HCT116 (cell line): ENCODE measurements at regions not wholly inside any gene's neighbourhood (a gene's known extent, or its start where the extent isn't known, plus 50 kb on each side); places are given as distances from the start of the nearest gene placed in this dataset.

ENCODE experiments used
- ATAC-seq: fragments of 200-7000 bp; cut with Tn5 transposase; 2 replicates; pipeline ENCODE4 v1.9.1; 2020; ENCODE audit warnings: mild to moderate bottlenecking, moderate library complexity
- BruUV-seq: library from RNA; stranded (reverse); fragments of 400-500 nt; replicated peaks from 2 replicates; lab custom pipeline; 2021; lab: Mats Ljungman, UMichigan
- CTCF ChIA-PET: fragments of 300-600 bp; sonication (Branson Sonifier 250); formaldehyde crosslinking; loops from one replicate; lab custom pipeline; 2021; ENCODE audit warnings: antibody characterized with exemption; lab: Charles Lee
- POLR2A ChIA-PET: fragments of 300-600, 350-600 bp; sonication (Branson Sonifier 250); formaldehyde crosslinking; loops from one replicate; lab custom pipeline; 2021; ENCODE audit warnings: antibody characterized with exemption; lab: Charles Lee
- RAD21 ChIA-PET, 2 experiments: fragments of 300-600 bp; sonication (Branson Sonifier 250); formaldehyde crosslinking; loops; one replicate each; lab custom pipeline; 2023; ENCODE audit warnings: low total read pairs in 2 of 2; ENCODE audit not compliant: uncharacterized antibody in 2 of 2, unreplicated experiment in 2 of 2, low non-redundant PET in 1 of 2; lab: Charles Lee
- DNase-seq: peaks from one replicate; pipeline ENCODE4 v3.0.0-alpha.2; 2010; ENCODE audit warnings: low read depth, low spot score
- H2AFZ ChIP-seq: fragments of 200-600 bp; shearing (Covaris generic), sonication (generic); 2 replicates; pipeline ENCODE4 v1.6.1; 2017; ENCODE audit warnings: low read depth, mixed run types, mixed read lengths, antibody characterized with exemption, low read length; ENCODE audit not compliant: poor library complexity, severe bottlenecking
- H3K27ac ChIP-seq: 2 replicates; pipeline ENCODE4 v1.5.1; 2012; ENCODE audit warnings: low read depth, low read length
- H3K27me3 ChIP-seq: fragments of 200-600 bp; sonication (generic); 2 replicates; pipeline ENCODE4 v1.6.1; 2016; ENCODE audit warnings: mixed run types, low read length, mixed read lengths; ENCODE audit not compliant: insufficient read depth
- H3K36me3 ChIP-seq, 2 experiments: fragments of 200-500 bp in 1 of 2; fragments of 200-600 bp in 1 of 2; sonication (Bioruptor generic) in 1 of 2; sonication (generic) in 1 of 2; 2 replicates each; pipeline versions ENCODE4 v1.5.1 to v1.6.1; 2014 to 2016; ENCODE audit warnings: low read length in 2 of 2, inconsistent platforms in 1 of 2, mixed read lengths in 1 of 2, mixed run types in 1 of 2; ENCODE audit not compliant: insufficient read depth in 2 of 2, control insufficient read depth in 1 of 2
- H3K4me1 ChIP-seq, 2 experiments: fragments of 200-600 bp in 1 of 2; sonication (generic) in 1 of 2; 2 replicates each; pipeline versions ENCODE4 v1.5.1 to v1.6.1; 2012 to 2017; ENCODE audit warnings: low read length in 2 of 2, inconsistent platforms in 1 of 2, mild to moderate bottlenecking in 1 of 2, mixed read lengths in 1 of 2, mixed run types in 1 of 2, moderate library complexity in 1 of 2; ENCODE audit not compliant: insufficient read depth in 2 of 2, control insufficient read depth in 1 of 2
- H3K4me2 ChIP-seq: fragments of 200-600 bp; sonication (generic); 2 replicates; pipeline ENCODE4 v1.6.1; 2017; ENCODE audit warnings: mixed run types, low read length, mixed read lengths
- H3K4me3 ChIP-seq, 2 experiments: fragments of 200-600 bp in 1 of 2; sonication (generic) in 1 of 2; replicated peaks in 1 of 2; 2 replicates each; pipeline ENCODE4 v1.5.1; 2011 to 2016; ENCODE audit warnings: low read length in 2 of 2, control low read depth in 1 of 2, low read depth in 1 of 2, mild to moderate bottlenecking in 1 of 2, mixed read lengths in 1 of 2, mixed run types in 1 of 2
- H3K79me2 ChIP-seq: fragments of 200-600 bp; sonication (generic); 2 replicates; pipeline ENCODE4 v1.6.1; 2017; ENCODE audit warnings: mild to moderate bottlenecking, mixed run types, low read length, moderate library complexity, mixed read lengths; ENCODE audit not compliant: insufficient read depth
- H3K9ac ChIP-seq: fragments of 200-600 bp; sonication (generic); 2 replicates; pipeline ENCODE4 v1.6.1; 2016; ENCODE audit warnings: low read length, mixed read lengths
- H3K9me2 ChIP-seq: fragments of 200-600 bp; sonication (generic), shearing (Covaris generic); 2 replicates; pipeline ENCODE4 v1.6.1; 2017; ENCODE audit warnings: mixed run types, mild to moderate bottlenecking, moderate library complexity; ENCODE audit not compliant: insufficient read depth
- H3K9me3 ChIP-seq, 2 experiments: fragments of 200-500 bp in 1 of 2; fragments of 200-600 bp in 1 of 2; sonication (Bioruptor generic) in 1 of 2; sonication (generic) in 1 of 2; 2 replicates each; pipeline ENCODE4 v1.6.1; 2014 to 2017; ENCODE audit warnings: low read length in 2 of 2, mixed read lengths in 2 of 2, inconsistent platforms in 1 of 2, low read depth in 1 of 2, mild to moderate bottlenecking in 1 of 2, mixed run types in 1 of 2, moderate library complexity in 1 of 2; ENCODE audit not compliant: control insufficient read depth in 1 of 2, insufficient read depth in 1 of 2
- H4K20me1 ChIP-seq: fragments of 200-600 bp; sonication (generic), shearing (Covaris generic); 2 replicates; pipeline ENCODE4 v1.6.1; 2017; ENCODE audit warnings: mixed run types, mild to moderate bottlenecking, moderate library complexity; ENCODE audit not compliant: insufficient read depth
- CBX3 ChIP-seq: IDR thresholded peaks from 2 replicates; pipeline ENCODE4 v1.6.1; 2012; ENCODE audit warnings: low read depth
- FOSL1 ChIP-seq: IDR thresholded peaks from 2 replicates; pipeline ENCODE4 v1.6.1; 2012; ENCODE audit warnings: low read depth
- POLR2A ChIP-seq: IDR thresholded peaks from 2 replicates; pipeline ENCODE4 v1.7.0; 2011; ENCODE audit warnings: borderline replicate concordance; ENCODE audit not compliant: insufficient read depth, insufficient read length; ENCODE audit errors: extremely low read depth
- SIN3A ChIP-seq: IDR thresholded peaks from 2 replicates; pipeline ENCODE4 v1.6.1; 2012; ENCODE audit warnings: low read depth
- SP1 ChIP-seq: IDR thresholded peaks from 2 replicates; pipeline ENCODE4 v1.6.1; 2012; ENCODE audit warnings: low read depth
- TCF7L2 ChIP-seq: IDR thresholded peaks from 2 replicates; pipeline ENCODE4 v1.7.0; 2011; ENCODE audit warnings: borderline replicate concordance, inconsistent platforms; ENCODE audit not compliant: insufficient read depth, insufficient read length; ENCODE audit errors: extremely low read depth
- ZNF274 ChIP-seq: fragments of 200-500 bp; sonication (Bioruptor generic); IDR thresholded peaks from 2 replicates; pipeline ENCODE4 v1.6.1; 2014; ENCODE audit warnings: mild to moderate bottlenecking, low read depth, low read length, inconsistent platforms
- intact Hi-C: fragments of 100-400 bp; cut with micrococcal nuclease; formaldehyde crosslinking; loops from 2 replicates; pipeline ENCODE4 v1.10.0; 2022
- TF ChIP-seq, protein P1 (sequence below): IDR thresholded peaks from 2 replicates; pipeline ENCODE4 v1.6.1; 2012
- TF ChIP-seq, protein P2 (sequence below): IDR thresholded peaks from 2 replicates; pipeline ENCODE4 v1.6.1; 2012; ENCODE audit warnings: low read depth
- TF ChIP-seq, protein P3 (sequence below), 3 experiments: fragments of 200-600 bp in 1 of 3; sonication (generic) in 1 of 3; IDR thresholded peaks in 2 of 3; conservative IDR thresholded peaks in 1 of 3; 2 replicates each; pipeline ENCODE4 v1.5.1; 2012 to 2017; ENCODE audit warnings: low read depth in 2 of 3, low read length in 2 of 3, antibody characterized with exemption in 1 of 3, borderline replicate concordance in 1 of 3, control low read depth in 1 of 3, mild to moderate bottlenecking in 1 of 3, mixed read lengths in 1 of 3, mixed run types in 1 of 3, moderate library complexity in 1 of 3; ENCODE audit not compliant: insufficient read depth in 1 of 3

DNA sequence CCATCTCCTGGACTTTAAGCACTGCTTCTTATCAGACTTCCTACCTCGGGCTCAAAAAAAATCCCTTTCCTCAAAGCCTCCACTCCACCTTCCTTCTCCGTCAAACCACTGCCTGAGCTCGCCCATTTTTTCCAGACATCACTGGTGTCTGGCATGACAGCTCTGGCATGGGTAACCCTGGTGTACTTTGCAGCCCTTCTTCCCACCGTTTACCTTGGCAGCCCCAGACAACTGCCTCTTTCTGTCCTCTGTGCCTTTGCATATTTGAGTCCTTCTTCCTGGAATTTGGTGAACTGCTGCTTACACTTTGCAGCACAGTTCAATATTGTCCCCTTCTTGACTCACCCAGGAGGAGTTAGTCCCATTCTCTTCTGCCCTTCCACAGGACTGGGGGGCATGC, 144.6 kb upstream of the TBX20 start:
- Histone ChIP-seq H3K9ac (no peak overlapping the region), H3K9me2 (no peaks in the 10 kb centered on the region), H3K4me1 (no peaks in the 10 kb centered on the region), H3K79me2 (no peaks in the 10 kb centered on the region), H3K9me3 (no peaks in the 10 kb centered on the region), H3K36me3 (no peaks in the 10 kb centered on the region), H3K4me3 (no peak overlapping the region), H4K20me1 (no peaks in the 10 kb centered on the region), H3K4me2 (no peak overlapping the region), H2AFZ (no peak overlapping the region), H3K27ac (no peak overlapping the region), H3K27me3 (peaks cover 7% of the 10 kb centered on the region)
- intact Hi-C loops, result no loop called here
- ATAC-seq, result no peak
- POLR2A ChIA-PET, result no interaction called here
- DNase-seq, result no peak
- TF ChIP-seq FOSL1 (no peak), SP1 (no peak), SIN3A (no peak), ZNF274 (no peak), POLR2A (no peak), TCF7L2 (no peak), CBX3 (no peak)
- TF ChIP-seq, protein P1, sequence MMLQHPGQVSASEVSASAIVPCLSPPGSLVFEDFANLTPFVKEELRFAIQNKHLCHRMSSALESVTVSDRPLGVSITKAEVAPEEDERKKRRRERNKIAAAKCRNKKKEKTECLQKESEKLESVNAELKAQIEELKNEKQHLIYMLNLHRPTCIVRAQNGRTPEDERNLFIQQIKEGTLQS, result no peak
- TF ChIP-seq, protein P2, sequence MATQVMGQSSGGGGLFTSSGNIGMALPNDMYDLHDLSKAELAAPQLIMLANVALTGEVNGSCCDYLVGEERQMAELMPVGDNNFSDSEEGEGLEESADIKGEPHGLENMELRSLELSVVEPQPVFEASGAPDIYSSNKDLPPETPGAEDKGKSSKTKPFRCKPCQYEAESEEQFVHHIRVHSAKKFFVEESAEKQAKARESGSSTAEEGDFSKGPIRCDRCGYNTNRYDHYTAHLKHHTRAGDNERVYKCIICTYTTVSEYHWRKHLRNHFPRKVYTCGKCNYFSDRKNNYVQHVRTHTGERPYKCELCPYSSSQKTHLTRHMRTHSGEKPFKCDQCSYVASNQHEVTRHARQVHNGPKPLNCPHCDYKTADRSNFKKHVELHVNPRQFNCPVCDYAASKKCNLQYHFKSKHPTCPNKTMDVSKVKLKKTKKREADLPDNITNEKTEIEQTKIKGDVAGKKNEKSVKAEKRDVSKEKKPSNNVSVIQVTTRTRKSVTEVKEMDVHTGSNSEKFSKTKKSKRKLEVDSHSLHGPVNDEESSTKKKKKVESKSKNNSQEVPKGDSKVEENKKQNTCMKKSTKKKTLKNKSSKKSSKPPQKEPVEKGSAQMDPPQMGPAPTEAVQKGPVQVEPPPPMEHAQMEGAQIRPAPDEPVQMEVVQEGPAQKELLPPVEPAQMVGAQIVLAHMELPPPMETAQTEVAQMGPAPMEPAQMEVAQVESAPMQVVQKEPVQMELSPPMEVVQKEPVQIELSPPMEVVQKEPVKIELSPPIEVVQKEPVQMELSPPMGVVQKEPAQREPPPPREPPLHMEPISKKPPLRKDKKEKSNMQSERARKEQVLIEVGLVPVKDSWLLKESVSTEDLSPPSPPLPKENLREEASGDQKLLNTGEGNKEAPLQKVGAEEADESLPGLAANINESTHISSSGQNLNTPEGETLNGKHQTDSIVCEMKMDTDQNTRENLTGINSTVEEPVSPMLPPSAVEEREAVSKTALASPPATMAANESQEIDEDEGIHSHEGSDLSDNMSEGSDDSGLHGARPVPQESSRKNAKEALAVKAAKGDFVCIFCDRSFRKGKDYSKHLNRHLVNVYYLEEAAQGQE, result no peak
- TF ChIP-seq, protein P3, sequence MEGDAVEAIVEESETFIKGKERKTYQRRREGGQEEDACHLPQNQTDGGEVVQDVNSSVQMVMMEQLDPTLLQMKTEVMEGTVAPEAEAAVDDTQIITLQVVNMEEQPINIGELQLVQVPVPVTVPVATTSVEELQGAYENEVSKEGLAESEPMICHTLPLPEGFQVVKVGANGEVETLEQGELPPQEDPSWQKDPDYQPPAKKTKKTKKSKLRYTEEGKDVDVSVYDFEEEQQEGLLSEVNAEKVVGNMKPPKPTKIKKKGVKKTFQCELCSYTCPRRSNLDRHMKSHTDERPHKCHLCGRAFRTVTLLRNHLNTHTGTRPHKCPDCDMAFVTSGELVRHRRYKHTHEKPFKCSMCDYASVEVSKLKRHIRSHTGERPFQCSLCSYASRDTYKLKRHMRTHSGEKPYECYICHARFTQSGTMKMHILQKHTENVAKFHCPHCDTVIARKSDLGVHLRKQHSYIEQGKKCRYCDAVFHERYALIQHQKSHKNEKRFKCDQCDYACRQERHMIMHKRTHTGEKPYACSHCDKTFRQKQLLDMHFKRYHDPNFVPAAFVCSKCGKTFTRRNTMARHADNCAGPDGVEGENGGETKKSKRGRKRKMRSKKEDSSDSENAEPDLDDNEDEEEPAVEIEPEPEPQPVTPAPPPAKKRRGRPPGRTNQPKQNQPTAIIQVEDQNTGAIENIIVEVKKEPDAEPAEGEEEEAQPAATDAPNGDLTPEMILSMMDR (IDR thresholded peaks at IDR 0.05 in 2 of 3, conservative IDR thresholded peaks at IDR 0.05 in 1 of 3; ENCODE audit: borderline replicate concordance in 1 of 3, insufficient read depth in 1 of 3, low read depth in 2 of 3, low read length in 2 of 3), result no peak
- RAD21 ChIA-PET, result no interaction called here
- CTCF ChIA-PET, result no interaction called here
- BruUV-seq, result no TSS peak
